SK-N-SH treated with all-trans-retinoic acid at 6 μM for 48 hours (cell line): ENCODE measurements at regions not wholly inside any gene's neighbourhood (a gene's known extent, or its start where the extent isn't known, plus 50 kb on each side); places are given as distances from the start of the nearest gene placed in this dataset.

ENCODE experiments used
- ARNTL ChIP-seq: fragments of 450-650 bp; formaldehyde crosslinking; IDR thresholded peaks from 2 replicates; pipeline ENCODE4 v1.5.0; 2020; ENCODE audit warnings: low read depth, mild to moderate bottlenecking, moderate library complexity, borderline replicate concordance
- GLIS3 ChIP-seq: fragments of 250-450 bp; sonication (Bioruptor Pico); IDR thresholded peaks from 2 replicates; pipeline ENCODE4 v1.5.0; 2020; ENCODE audit warnings: mild to moderate bottlenecking, moderate library complexity
- RARB ChIP-seq: fragments of 250-450 bp; sonication (Bioruptor Pico); IDR thresholded peaks from 2 replicates; pipeline ENCODE4 v1.8.0; 2021; ENCODE audit warnings: mild to moderate bottlenecking, moderate library complexity
- TCF4 ChIP-seq: fragments of 250-450 bp; sonication (Bioruptor Pico); IDR thresholded peaks from 2 replicates; pipeline ENCODE4 v1.8.0; 2021; ENCODE audit warnings: mild to moderate bottlenecking, moderate library complexity, borderline replicate concordance
- ZFP3 ChIP-seq: fragments of 250-450 bp; sonication (Bioruptor Pico); IDR thresholded peaks from 2 replicates; pipeline ENCODE4 v1.5.0; 2020; ENCODE audit warnings: mild to moderate bottlenecking, moderate library complexity
- ZFP30 ChIP-seq: fragments of 450-650 bp; formaldehyde crosslinking; IDR thresholded peaks from 2 replicates; pipeline ENCODE4 v1.5.0; 2022; ENCODE audit warnings: mild to moderate bottlenecking, moderate library complexity
- ZNF8 ChIP-seq: fragments of 450-650 bp; formaldehyde crosslinking; IDR thresholded peaks from 2 replicates; pipeline ENCODE4 v1.5.0; 2020; ENCODE audit warnings: mild to moderate bottlenecking, moderate library complexity
- TF ChIP-seq, protein P1 (sequence below): fragments of 250-450 bp; sonication (Bioruptor Pico); IDR thresholded peaks from 2 replicates; pipeline ENCODE4 v1.8.0; 2020; ENCODE audit warnings: mild to moderate bottlenecking, moderate library complexity, borderline replicate concordance
- TF ChIP-seq, protein P2 (sequence below): fragments of 250-450 bp; sonication (Bioruptor Pico); IDR thresholded peaks from 2 replicates; pipeline ENCODE4 v1.5.0; 2020; ENCODE audit warnings: mild to moderate bottlenecking, moderate library complexity
- TF ChIP-seq, protein P3 (sequence below): fragments of 250-450 bp; sonication (Bioruptor Pico); IDR thresholded peaks from 2 replicates; pipeline ENCODE4 v1.8.0; 2021; ENCODE audit warnings: low read depth, mild to moderate bottlenecking, moderate library complexity, borderline replicate concordance

DNA sequence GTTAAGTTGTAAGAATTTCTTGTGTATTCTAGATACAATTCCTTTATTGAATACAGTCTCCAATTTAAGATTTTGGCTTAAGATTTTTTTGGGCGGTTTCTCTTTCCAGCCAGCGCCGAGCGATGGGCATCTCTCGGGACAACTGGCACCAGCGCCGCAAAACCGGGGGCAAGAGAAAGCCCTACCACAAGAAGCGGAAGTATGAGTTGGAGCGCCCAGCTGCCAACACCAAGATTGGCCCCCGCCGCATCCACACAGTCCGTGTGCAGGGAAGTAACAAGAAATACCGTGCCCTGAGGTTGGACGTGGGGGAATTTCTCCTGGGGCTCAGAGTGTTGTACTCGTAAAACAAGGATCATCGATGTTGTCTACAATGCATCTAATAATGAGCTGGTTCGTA, 278.7 kb upstream of the TARS1 start:
- no peak for TF ChIP-seq ZFP30
- TF ChIP-seq, protein P1, sequence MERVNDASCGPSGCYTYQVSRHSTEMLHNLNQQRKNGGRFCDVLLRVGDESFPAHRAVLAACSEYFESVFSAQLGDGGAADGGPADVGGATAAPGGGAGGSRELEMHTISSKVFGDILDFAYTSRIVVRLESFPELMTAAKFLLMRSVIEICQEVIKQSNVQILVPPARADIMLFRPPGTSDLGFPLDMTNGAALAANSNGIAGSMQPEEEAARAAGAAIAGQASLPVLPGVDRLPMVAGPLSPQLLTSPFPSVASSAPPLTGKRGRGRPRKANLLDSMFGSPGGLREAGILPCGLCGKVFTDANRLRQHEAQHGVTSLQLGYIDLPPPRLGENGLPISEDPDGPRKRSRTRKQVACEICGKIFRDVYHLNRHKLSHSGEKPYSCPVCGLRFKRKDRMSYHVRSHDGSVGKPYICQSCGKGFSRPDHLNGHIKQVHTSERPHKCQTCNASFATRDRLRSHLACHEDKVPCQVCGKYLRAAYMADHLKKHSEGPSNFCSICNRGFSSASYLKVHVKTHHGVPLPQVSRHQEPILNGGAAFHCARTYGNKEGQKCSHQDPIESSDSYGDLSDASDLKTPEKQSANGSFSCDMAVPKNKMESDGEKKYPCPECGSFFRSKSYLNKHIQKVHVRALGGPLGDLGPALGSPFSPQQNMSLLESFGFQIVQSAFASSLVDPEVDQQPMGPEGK (CRISPR knock-in tag), result no peak
- TF ChIP-seq GLIS3 (CRISPR knock-in tag), result no peak
- TF ChIP-seq, protein P2, sequence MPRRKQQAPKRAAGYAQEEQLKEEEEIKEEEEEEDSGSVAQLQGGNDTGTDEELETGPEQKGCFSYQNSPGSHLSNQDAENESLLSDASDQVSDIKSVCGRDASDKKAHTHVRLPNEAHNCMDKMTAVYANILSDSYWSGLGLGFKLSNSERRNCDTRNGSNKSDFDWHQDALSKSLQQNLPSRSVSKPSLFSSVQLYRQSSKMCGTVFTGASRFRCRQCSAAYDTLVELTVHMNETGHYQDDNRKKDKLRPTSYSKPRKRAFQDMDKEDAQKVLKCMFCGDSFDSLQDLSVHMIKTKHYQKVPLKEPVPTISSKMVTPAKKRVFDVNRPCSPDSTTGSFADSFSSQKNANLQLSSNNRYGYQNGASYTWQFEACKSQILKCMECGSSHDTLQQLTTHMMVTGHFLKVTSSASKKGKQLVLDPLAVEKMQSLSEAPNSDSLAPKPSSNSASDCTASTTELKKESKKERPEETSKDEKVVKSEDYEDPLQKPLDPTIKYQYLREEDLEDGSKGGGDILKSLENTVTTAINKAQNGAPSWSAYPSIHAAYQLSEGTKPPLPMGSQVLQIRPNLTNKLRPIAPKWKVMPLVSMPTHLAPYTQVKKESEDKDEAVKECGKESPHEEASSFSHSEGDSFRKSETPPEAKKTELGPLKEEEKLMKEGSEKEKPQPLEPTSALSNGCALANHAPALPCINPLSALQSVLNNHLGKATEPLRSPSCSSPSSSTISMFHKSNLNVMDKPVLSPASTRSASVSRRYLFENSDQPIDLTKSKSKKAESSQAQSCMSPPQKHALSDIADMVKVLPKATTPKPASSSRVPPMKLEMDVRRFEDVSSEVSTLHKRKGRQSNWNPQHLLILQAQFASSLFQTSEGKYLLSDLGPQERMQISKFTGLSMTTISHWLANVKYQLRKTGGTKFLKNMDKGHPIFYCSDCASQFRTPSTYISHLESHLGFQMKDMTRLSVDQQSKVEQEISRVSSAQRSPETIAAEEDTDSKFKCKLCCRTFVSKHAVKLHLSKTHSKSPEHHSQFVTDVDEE (CRISPR knock-in tag), result no peak
- TF ChIP-seq RARB (CRISPR knock-in tag), result no peak
- no peak for TF ChIP-seq ARNTL (CRISPR knock-in tag)
- TF ChIP-seq TCF4, result no peak
- no peak for TF ChIP-seq ZNF8
- TF ChIP-seq, protein P3, sequence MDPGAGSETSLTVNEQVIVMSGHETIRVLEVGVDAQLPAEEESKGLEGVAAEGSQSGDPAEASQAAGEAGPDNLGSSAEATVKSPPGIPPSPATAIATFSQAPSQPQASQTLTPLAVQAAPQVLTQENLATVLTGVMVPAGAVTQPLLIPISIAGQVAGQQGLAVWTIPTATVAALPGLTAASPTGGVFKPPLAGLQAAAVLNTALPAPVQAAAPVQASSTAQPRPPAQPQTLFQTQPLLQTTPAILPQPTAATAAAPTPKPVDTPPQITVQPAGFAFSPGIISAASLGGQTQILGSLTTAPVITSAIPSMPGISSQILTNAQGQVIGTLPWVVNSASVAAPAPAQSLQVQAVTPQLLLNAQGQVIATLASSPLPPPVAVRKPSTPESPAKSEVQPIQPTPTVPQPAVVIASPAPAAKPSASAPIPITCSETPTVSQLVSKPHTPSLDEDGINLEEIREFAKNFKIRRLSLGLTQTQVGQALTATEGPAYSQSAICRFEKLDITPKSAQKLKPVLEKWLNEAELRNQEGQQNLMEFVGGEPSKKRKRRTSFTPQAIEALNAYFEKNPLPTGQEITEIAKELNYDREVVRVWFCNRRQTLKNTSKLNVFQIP, result no peak
- no peak for TF ChIP-seq ZFP3 (CRISPR knock-in tag)
